Inflammatory macrophage (primary cell): ENCODE measurements at regions not wholly inside any gene's neighbourhood (a gene's known extent, or its start where the extent isn't known, plus 50 kb on each side); places are given as distances from the start of the nearest gene placed in this dataset.
A peak's percentile ranks its signal among the peaks of the same experiment; 100 is the strongest.

Experiments
- DNase-seq, 2 donors: peaks; one replicate each; pipeline ENCODE4 v3.0.0-alpha.2; 2020 to 2022

DNA sequence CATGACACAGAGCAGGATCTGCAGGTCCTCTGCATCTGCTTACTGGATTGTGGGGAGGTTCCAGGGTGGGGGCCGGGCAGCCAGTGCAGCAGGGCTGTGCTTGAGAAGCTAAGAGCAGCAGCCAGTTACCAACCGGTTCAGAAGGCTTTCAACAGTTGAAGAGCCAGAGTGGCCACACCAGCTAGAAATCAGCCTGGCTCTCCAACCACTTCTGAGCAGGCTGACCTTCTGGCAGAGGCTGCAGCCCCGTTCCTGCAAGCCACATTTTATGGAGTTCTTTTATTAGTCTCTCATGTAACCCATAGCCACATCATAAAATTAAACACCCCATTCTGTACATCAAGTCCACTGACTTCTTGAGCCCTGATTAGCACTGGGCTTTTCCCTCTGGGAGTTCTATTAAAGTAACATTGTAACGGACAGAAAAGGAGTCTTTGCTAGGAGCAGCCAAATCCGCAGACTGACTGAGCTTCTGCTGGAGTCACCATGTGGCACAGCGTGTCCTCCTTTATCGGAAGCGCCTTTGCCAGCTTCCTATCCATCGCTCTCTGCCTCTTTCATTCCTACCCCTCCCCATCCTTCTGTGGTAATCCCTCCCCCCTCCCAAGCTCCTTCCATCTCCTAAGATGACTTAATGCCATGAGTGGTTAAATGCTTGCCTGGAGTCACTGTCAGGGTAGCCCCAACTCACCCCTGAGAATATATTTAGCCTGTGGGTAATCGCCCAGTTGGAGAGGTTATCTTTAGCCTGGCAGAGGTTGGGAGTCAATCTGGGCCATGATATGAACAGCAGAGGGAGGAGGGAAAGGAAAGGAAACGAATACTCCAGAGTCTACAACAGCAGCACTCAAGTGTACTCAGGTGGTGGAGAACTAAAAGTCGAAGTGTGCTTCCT, 138.5 kb upstream of the HES1 start:
- DNase-seq, result no peak

GRCh38 chr3:193998123-193998448, 137.9 kb upstream of the HES1 start:
- DNase-seq, result no peak

DNA sequence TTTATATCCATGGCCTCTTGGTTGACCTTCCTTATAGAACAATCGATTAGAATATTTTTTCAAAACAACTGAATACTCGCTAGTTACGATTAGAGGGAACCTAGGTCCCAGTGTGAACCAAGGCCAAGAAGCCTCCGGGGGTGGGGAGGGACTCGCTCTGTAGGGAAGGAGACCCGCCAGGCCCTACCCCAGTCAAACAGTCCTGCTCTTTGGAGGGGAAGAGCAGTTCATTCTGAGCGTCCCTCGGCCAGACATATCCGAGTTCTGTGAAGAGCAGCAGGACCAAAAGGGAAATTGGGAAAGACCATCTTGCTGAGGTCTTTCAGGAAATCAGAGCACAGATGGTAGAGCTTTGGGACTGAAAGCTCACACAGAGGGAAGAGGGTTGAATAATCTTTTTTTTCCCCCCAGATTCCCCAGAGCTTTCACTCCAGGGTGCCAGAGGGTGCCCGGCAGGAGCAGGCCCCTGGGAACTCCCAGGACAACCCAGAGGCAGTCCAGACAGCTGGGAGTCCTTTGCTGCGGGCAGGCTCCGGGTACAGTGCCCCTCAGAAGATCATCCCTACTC, 137.2 kb upstream of the HES1 start:
- DNase-seq, result no peak

DNA sequence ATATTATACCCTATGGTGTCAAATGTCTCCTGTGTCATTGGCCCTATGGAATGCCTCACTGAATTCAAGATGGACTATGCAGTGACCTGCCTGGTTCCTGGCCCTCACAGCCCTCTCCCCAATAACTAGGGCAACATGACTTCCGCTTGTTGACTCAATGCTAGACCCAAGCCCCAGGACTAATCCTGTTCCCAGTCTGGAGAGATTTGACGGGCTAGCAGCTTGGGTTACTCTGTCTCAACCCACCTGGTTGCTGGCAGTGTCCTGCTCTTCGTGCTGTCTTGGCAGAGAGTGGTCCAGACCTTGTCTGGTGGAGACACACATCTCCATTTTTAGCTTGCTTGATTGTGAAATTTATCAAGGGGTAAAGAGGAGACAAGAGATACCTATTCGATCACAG, 135.8 kb upstream of the HES1 start:
- no peak for DNase-seq

- DNase-seq, result no peak
These were observed 135.2 kb upstream of the HES1 start for GRCh38 chr3:194000712-194001111.

GRCh38 chr3:194001728-194002459, 134.1 kb upstream of the HES1 start:
- no peak for DNase-seq

GRCh38 chr3:194003114-194004057, 132.6 kb upstream of the HES1 start:
- DNase-seq, result peak; percentile 89 to 90

- DNase-seq, result no peak
These were observed 129.9 kb upstream of the HES1 start for GRCh38 chr3:194005930-194006501.

GRCh38 chr3:194007592-194008337, 128.2 kb upstream of the HES1 start:
- no peak for DNase-seq

- no peak for DNase-seq
These were observed 126.9 kb upstream of the HES1 start for GRCh38 chr3:194009019-194009418.

DNA sequence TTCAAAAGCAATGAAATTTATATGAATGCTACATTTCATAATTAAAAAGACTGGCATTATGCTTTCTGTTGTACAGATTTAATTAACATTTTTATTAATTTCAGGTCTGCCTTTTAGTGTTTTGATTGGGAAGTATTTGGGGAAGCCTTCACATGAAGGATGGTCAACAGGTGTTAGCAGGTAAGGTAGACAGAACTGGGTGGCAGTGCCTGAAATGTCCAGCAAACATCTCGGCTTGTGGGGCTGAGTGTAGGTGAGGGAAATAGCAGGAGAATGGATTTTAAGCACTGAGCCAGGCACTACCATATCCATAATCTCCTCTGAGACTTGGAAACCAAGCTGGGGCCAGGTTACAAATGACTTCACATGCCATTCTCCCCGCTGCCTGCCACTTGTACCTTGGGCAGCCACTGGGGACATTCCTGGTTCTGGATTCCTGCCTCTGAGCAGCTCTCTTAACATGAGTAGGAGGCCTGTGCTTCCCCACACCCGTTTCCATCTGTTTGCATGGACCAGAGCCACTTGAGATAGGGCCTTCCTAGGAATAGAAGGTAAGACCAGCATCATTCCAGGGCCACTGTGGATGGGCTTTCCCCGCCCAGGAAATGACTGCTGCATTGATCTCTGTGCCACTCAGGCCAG, 125.9 kb upstream of the HES1 start:
- DNase-seq, result no peak

GRCh38 chr3:194011807-194012206, 124.1 kb upstream of the HES1 start:
- no peak for DNase-seq

DNA sequence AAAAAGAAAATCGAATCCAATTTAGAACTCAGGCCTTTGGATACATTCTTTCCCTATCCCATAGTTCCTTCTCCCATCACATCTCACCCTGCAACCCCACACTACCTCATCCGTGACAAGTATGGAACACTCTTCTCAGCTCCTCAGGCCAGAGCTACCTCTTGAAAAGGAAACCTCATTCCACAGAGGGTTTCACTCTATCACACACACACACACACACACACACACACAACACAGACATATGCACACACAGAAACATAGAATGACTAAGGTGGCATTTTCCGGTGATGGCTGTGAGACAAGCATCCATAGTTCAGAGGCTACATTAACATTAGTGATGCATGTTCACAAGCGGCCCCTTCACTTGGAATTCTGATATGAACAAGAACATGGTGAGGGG, 122.0 kb upstream of the HES1 start:
- no peak for DNase-seq

GRCh38 chr3:194014756-194015155, 121.2 kb upstream of the HES1 start:
- no peak for DNase-seq

- DNase-seq, result no peak
These were observed 116.4 kb upstream of the HES1 start for GRCh38 chr3:194019398-194020165.

- DNase-seq, result no peak
These were observed 113.9 kb upstream of the HES1 start for GRCh38 chr3:194022052-194022451.

DNA sequence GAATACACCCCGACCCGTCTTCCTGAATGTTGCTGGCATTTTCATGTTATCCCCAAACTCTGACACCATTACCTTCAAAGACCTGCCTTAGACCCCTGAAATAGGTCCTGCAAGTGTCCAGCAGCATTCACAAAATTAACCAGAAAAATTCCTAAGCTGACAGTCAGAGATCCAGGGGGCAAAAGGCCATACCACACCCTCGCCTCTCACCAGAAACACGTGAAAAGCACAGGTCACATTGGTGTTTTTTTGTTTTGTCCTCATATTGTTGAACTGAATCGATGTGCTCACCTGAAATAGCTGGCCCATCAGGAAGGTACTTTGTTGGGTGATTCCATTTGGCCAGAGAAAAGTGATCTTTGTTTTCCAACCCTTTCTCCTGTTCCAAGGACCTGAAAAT, 113.1 kb upstream of the HES1 start:
- no peak for DNase-seq

GRCh38 chr3:194023501-194024280, 112.3 kb upstream of the HES1 start:
- DNase-seq, result no peak

DNA sequence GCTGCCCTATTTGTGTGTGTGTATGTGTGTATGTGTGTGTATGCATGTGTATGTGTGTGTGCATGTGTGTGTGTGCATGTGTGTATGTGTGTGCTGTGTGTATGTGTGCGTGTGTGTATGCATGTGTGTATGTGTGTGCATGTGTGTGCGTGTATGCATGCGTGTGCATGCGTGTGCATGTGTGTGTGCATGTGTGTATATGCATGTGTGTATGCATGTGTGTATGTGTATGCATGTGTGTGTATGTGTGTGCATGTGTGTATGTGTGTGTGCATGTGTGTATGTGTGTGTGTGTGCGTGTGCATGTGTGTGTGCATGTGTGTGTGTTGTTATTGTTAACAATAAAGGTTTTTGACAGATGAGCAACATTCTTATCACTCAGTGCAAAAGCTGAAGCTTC, 110.8 kb upstream of the HES1 start:
- no peak for DNase-seq
